Upper lobe of right lung (tissue), 1 donor: ENCODE measurements at regions not wholly inside any gene's neighbourhood (a gene's known extent, or its start where the extent isn't known, plus 50 kb on each side); places are given as distances from the start of the nearest gene placed in this dataset.
A peak's percentile ranks its signal among the peaks of the same experiment; 100 is the strongest.

Experiments
- ATAC-seq: fragments of 200-7000 bp; cut with Tn5 transposase; one replicate; pipeline ENCODE4 v1.9.1; 2020; ENCODE audit warnings: mild to moderate bottlenecking, moderate library complexity
- DNase-seq: peaks from one replicate; pipeline ENCODE4 v3.0.0-alpha.2; 2020
- H3K27ac ChIP-seq: fragments of 200-600 bp; one replicate; pipeline ENCODE4 v1.8.0; 2022
- H3K27me3 ChIP-seq: fragments of 200-600 bp; one replicate; pipeline ENCODE4 v1.8.0; 2022; ENCODE audit warnings: mild to moderate bottlenecking
- H3K36me3 ChIP-seq: fragments of 200-600 bp; one replicate; pipeline ENCODE4 v1.8.0; 2022
- H3K4me1 ChIP-seq: fragments of 200-600 bp; one replicate; pipeline ENCODE4 v1.8.0; 2022
- H3K4me3 ChIP-seq: fragments of 200-600 bp; one replicate; pipeline ENCODE4 v1.8.0; 2022; ENCODE audit warnings: mild to moderate bottlenecking
- H3K9me3 ChIP-seq: fragments of 200-600 bp; one replicate; pipeline ENCODE4 v1.8.0; 2022
- intact Hi-C: fragments of 100-400 bp; cut with DNase I; formaldehyde crosslinking; loops from one replicate; pipeline ENCODE4 v1.11.0; 2022
- TF ChIP-seq, protein P1 (sequence below): fragments of 200-600 bp; IDR thresholded peaks from one replicate; pipeline ENCODE4 v1.8.0; 2022; ENCODE audit warnings: antibody characterized with exemption
- donor health status: DM: no; HTN: yes; CAD: no; lungs with severe emphysema.

DNA sequence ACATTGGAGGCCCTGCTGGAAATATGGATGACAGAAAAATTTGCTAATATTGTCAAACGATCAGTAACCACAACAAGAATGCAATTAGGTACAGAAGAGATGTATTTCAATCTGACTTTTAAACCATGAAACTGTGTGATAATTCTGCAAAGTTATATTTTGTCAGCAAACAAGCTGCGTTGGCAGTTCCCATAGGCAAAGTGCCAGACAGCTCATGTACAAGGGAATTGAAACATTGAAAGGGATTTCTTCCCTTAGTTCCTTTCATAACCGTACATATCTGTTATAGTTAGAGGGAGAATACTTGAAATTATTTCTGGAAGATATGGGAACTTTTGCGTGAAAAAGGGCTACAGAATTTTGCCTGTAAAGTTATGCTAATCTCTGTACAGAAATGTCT is 419.4 kb upstream of the PTGER4 start:
- H3K4me3 ChIP-seq, result no peak overlapping the region
- ATAC-seq (no peak), DNase-seq (no peak)
- H3K36me3 ChIP-seq, result no peaks in the 10 kb centered on the region
- no peak overlapping the region for H3K27ac ChIP-seq
- intact Hi-C loops, result no loop called here
- no peaks in the 10 kb centered on the region for H3K9me3 ChIP-seq
- TF ChIP-seq, protein P1, sequence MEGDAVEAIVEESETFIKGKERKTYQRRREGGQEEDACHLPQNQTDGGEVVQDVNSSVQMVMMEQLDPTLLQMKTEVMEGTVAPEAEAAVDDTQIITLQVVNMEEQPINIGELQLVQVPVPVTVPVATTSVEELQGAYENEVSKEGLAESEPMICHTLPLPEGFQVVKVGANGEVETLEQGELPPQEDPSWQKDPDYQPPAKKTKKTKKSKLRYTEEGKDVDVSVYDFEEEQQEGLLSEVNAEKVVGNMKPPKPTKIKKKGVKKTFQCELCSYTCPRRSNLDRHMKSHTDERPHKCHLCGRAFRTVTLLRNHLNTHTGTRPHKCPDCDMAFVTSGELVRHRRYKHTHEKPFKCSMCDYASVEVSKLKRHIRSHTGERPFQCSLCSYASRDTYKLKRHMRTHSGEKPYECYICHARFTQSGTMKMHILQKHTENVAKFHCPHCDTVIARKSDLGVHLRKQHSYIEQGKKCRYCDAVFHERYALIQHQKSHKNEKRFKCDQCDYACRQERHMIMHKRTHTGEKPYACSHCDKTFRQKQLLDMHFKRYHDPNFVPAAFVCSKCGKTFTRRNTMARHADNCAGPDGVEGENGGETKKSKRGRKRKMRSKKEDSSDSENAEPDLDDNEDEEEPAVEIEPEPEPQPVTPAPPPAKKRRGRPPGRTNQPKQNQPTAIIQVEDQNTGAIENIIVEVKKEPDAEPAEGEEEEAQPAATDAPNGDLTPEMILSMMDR, result no peak
- no peaks in the 10 kb centered on the region for H3K4me1 ChIP-seq
- H3K27me3 ChIP-seq, result no peaks in the 10 kb centered on the region

DNA sequence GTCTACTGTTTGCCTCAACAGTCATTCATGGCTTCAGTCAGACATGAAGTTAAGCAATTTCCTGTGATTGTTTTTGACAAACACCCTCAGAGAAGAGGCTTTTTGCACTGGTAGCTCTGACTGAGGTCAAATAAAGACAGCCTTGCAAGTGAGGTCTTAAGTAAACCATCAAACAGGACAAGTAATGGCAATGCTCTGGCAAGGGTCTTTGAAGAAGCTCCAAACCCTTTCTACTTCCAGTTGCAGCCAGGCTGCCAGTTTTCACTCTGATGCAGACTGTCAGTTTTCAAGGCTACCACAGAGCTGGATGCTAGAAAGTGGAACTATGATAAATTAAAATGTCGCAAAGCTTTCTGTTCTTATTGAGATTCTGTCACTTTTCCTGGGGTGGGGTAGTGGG is 421.5 kb upstream of the PTGER4 start:
- ATAC-seq (peak; percentile 36), DNase-seq (no peak)
- H3K4me1 ChIP-seq, result no peaks in the 10 kb centered on the region
- TF ChIP-seq, protein P1, result no peak
- no peaks in the 10 kb centered on the region for H3K36me3 ChIP-seq
- no peak overlapping the region for H3K4me3 ChIP-seq
- intact Hi-C loops, result no loop called here
- H3K27me3 ChIP-seq, result no peaks in the 10 kb centered on the region
- no peak overlapping the region for H3K27ac ChIP-seq
- H3K9me3 ChIP-seq, result no peaks in the 10 kb centered on the region

DNA sequence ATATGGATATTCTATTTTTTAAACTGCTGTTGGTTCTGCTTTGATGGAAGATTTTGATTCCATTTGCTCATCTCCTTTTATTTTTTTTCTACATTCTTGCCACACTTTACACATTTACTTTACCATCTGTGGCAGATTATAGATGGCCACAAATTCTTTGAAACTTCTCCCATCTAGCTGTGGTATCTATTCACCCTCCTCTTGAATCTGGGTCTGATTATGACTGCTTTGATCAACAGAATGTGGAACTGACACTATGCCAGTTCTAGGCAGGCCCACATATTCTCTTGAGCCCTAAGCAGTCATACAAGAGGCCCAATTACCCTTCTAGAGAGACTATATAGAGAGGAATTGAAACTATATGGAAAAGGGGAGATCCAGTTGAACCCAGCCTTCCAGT is 439.0 kb upstream of the PTGER4 start:
- H3K27me3 ChIP-seq, result no peaks in the 10 kb centered on the region
- H3K4me3 ChIP-seq, result no peak overlapping the region
- TF ChIP-seq, protein P1, result no peak
- intact Hi-C loops, result no loop called here
- H3K27ac ChIP-seq, result no peak overlapping the region
- no peaks in the 10 kb centered on the region for H3K4me1 ChIP-seq
- DNase-seq, result no peak
- ATAC-seq, result no peak
- no peaks in the 10 kb centered on the region for H3K36me3 ChIP-seq
- H3K9me3 ChIP-seq, result no peaks in the 10 kb centered on the region

DNA sequence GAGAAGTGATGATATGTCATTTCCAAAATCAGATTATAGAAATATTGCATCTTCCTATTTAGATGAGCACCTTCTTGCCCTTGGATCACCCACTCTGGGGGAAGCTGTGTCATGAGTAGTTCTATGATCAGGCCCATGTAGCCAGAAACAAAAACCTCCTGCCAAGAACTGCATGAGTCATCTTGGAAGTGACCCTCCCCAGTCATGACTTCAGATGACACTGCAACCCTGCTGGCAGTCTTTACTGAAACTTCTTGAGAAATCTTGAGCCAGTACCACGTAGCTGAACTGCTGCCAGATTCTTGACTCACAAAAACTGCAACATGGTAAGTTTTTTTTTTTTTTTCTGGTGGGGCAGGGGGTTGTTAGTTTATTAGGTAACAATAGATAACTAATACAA is 439.6 kb upstream of the PTGER4 start:
- DNase-seq (no peak), ATAC-seq (no peak)
- H3K36me3 ChIP-seq, result no peaks in the 10 kb centered on the region
- H3K27me3 ChIP-seq, result no peaks in the 10 kb centered on the region
- intact Hi-C loops, result no loop called here
- no peak overlapping the region for H3K27ac ChIP-seq
- no peaks in the 10 kb centered on the region for H3K9me3 ChIP-seq
- TF ChIP-seq, protein P1, result no peak
- no peak overlapping the region for H3K4me3 ChIP-seq
- no peaks in the 10 kb centered on the region for H3K4me1 ChIP-seq

DNA sequence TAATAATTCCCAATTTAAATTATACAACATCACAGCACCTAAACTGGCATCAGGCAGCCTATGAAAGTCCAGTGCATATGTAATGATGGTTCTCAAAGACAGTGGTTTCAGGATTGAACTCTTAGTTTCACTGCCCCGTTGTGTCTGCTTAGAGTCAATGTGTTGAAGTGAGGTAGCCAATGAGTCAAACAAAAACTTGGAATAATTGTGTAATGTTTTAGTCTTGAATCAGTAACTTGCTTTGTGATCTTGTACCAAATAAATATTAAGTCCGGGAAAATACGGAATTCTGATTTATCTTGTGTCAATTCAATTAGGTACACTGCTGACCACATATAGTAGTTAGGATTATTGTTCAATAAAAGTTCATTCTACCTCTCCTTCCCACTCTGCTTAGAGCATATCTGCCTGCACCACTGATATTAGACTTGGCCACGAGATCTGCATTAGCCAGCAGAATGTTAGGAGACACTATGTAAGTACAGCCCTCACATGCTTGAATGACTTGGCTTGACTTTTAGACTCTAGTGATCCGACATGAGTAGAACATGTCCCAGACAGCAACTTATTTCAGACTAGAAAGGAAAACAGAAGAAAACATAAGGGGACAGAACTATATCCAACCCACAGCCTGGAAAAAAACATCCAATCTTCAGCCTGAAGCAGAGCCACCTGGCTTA is 441.5 kb upstream of the PTGER4 start:
- Histone ChIP-seq H3K27me3 (no peaks in the 10 kb centered on the region), H3K27ac (no peak overlapping the region), H3K9me3 (no peaks in the 10 kb centered on the region), H3K4me3 (no peak overlapping the region), H3K36me3 (no peaks in the 10 kb centered on the region), H3K4me1 (no peaks in the 10 kb centered on the region)
- TF ChIP-seq, protein P1, result no peak
- ATAC-seq (no peak), DNase-seq (no peak)
- intact Hi-C loops, result no loop called here
